ENCODE measurements at regions not wholly inside any gene's neighbourhood (a gene's known extent, or its start where the extent isn't known, plus 50 kb on each side); places are given as distances from the start of the nearest gene placed in this dataset.

GRCh38 chr3:56955492-56956111 lies 104.9 kb upstream of the SPATA12 start:
- TF ChIP-seq, protein P1, sequence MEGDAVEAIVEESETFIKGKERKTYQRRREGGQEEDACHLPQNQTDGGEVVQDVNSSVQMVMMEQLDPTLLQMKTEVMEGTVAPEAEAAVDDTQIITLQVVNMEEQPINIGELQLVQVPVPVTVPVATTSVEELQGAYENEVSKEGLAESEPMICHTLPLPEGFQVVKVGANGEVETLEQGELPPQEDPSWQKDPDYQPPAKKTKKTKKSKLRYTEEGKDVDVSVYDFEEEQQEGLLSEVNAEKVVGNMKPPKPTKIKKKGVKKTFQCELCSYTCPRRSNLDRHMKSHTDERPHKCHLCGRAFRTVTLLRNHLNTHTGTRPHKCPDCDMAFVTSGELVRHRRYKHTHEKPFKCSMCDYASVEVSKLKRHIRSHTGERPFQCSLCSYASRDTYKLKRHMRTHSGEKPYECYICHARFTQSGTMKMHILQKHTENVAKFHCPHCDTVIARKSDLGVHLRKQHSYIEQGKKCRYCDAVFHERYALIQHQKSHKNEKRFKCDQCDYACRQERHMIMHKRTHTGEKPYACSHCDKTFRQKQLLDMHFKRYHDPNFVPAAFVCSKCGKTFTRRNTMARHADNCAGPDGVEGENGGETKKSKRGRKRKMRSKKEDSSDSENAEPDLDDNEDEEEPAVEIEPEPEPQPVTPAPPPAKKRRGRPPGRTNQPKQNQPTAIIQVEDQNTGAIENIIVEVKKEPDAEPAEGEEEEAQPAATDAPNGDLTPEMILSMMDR (IDR thresholded peaks at IDR 0.05), result no peak
- TF ChIP-seq POLR2A (IDR thresholded peaks at IDR 0.05) (no peak), EP300 (IDR thresholded peaks at IDR 0.05) (no peak)
